ENCODE measurements at regions not wholly inside any gene's neighbourhood (a gene's known extent, or its start where the extent isn't known, plus 50 kb on each side); places are given as distances from the start of the nearest gene placed in this dataset.
"Not testable (repeated sequence)": the region's sequence is repeated elsewhere in the genome, so short reads cannot be mapped to it uniquely, and the experiment has no call there.

GRCh38 chr9:94033383-94033782 lies 50.9 kb upstream of the PTPDC1 start:
- no peak for DNase-seq

- no peak for DNase-seq
Observed at GRCh38 chr9:94031946-94032345, 52.3 kb upstream of the PTPDC1 start.

GRCh38 chr9:94031380-94031779 lies 52.9 kb upstream of the PTPDC1 start:
- no peak for DNase-seq

GRCh38 chr9:94030318-94031179 lies 53.7 kb upstream of the PTPDC1 start:
- peak; percentile 74 for DNase-seq

GRCh38 chr9:94029932-94030317 lies 54.3 kb upstream of the PTPDC1 start:
- no peak for DNase-seq

GRCh38 chr9:94026816-94027215 lies 57.4 kb upstream of the PTPDC1 start:
- no peak for DNase-seq

- DNase-seq, result not testable (repeated sequence)
Observed at GRCh38 chr9:94022476-94022875, 61.8 kb upstream of the PTPDC1 start.

- DNase-seq, result not testable (repeated sequence)
Observed at GRCh38 chr9:94020836-94021235, 63.4 kb upstream of the PTPDC1 start.

GRCh38 chr9:94018628-94019027 lies 63.5 kb upstream of the BARX1 start:
- DNase-seq, result no peak

GRCh38 chr9:94017939-94018531 lies 62.9 kb upstream of the BARX1 start:
- no peak for DNase-seq

GRCh38 chr9:94016744-94017143 lies 61.6 kb upstream of the BARX1 start:
- no peak for DNase-seq

GRCh38 chr9:94014920-94015319 lies 59.8 kb upstream of the BARX1 start:
- no peak for DNase-seq

- DNase-seq, result no peak
Observed at GRCh38 chr9:94014066-94014654, 59.0 kb upstream of the BARX1 start.

- DNase-seq, result no peak
Observed at GRCh38 chr9:94010980-94011533, 55.9 kb upstream of the BARX1 start.

- DNase-seq, result no peak
Observed at GRCh38 chr9:94005272-94005901, 50.2 kb upstream of the BARX1 start.

Measured in effector CD4-positive, alpha-beta T cell (primary cell).